EL (cell line): ENCODE measurements at regions not wholly inside any gene's neighbourhood (a gene's known extent, or its start where the extent isn't known, plus 50 kb on each side); places are given as distances from the start of the nearest gene placed in this dataset.

Experiments used
- DNase-seq: peaks from one replicate; pipeline ENCODE4 v3.0.0-alpha.2; 2016

GRCh38 chr4:30605616-30606190 lies 114.5 kb upstream of the PCDH7 start:
- no peak for DNase-seq

- DNase-seq, result peak; percentile 0
Observed at GRCh38 chr4:30610361-30610760, 109.8 kb upstream of the PCDH7 start.

GRCh38 chr4:30614771-30615170 lies 105.4 kb upstream of the PCDH7 start:
- DNase-seq, result no peak

GRCh38 chr4:30616942-30617646 lies 103.1 kb upstream of the PCDH7 start:
- DNase-seq, result no peak

GRCh38 chr4:30617836-30618235 lies 102.3 kb upstream of the PCDH7 start:
- DNase-seq, result no peak

- DNase-seq, result no peak
Observed at GRCh38 chr4:30619679-30620078, 100.5 kb upstream of the PCDH7 start.

GRCh38 chr4:30620711-30621110 lies 99.5 kb upstream of the PCDH7 start:
- no peak for DNase-seq

- DNase-seq, result no peak
Observed at GRCh38 chr4:30630431-30630830, 89.7 kb upstream of the PCDH7 start.

GRCh38 chr4:30632751-30633150 lies 87.4 kb upstream of the PCDH7 start:
- DNase-seq, result no peak

- DNase-seq, result no peak
Observed at GRCh38 chr4:30641345-30641744, 78.8 kb upstream of the PCDH7 start.

- DNase-seq, result no peak
Observed at GRCh38 chr4:30642567-30642966, 77.6 kb upstream of the PCDH7 start.

- DNase-seq, result no peak
Observed at GRCh38 chr4:30653291-30653690, 66.9 kb upstream of the PCDH7 start.

- DNase-seq, result no peak
Observed at GRCh38 chr4:30656828-30657227, 63.3 kb upstream of the PCDH7 start.

- no peak for DNase-seq
Observed at GRCh38 chr4:30667919-30668318, 52.2 kb upstream of the PCDH7 start.

GRCh38 chr4:30670206-30670605 lies 50.0 kb upstream of the PCDH7 start:
- no peak for DNase-seq
